ENCODE measurements at regions not wholly inside any gene's neighbourhood (a gene's known extent, or its start where the extent isn't known, plus 50 kb on each side); places are given as distances from the start of the nearest gene placed in this dataset.

GRCh38 chr10:131469551-131469950 is 158.0 kb upstream of the TCERG1L start:
- no peak for TF ChIP-seq CTCF (IDR thresholded peaks at IDR 0.05)
- DNase-seq (ENCODE audit: low spot score): no peak
- Histone ChIP-seq H3K4me3 (no peak overlapping the region), H3K27ac (no peak overlapping the region)

DNA sequence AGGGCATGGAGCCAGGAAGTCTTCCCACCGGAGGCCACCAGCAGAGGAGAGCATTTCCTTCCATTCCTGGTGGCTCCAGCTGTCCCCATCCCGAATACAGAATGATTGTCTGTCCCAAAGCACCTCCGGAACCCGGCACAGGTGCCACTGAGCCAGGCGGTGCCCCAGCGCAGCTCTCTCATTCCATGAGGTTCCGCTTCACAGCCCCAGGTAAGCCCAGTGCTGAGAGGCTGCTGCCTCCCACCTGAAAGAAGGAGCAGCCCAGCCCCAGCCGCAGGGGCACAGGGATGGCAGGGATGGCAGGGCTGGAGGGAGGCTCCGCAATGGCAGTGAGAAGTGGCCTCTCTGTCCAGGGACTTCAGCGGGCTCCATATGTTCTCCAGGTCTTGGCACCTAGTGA is 162.1 kb upstream of the TCERG1L start:
- no peak for TF ChIP-seq CTCF (IDR thresholded peaks at IDR 0.05)
- H3K27ac ChIP-seq: no peak overlapping the region
- no peak for DNase-seq (ENCODE audit: low spot score)
- no peak overlapping the region for H3K4me3 ChIP-seq

DNA sequence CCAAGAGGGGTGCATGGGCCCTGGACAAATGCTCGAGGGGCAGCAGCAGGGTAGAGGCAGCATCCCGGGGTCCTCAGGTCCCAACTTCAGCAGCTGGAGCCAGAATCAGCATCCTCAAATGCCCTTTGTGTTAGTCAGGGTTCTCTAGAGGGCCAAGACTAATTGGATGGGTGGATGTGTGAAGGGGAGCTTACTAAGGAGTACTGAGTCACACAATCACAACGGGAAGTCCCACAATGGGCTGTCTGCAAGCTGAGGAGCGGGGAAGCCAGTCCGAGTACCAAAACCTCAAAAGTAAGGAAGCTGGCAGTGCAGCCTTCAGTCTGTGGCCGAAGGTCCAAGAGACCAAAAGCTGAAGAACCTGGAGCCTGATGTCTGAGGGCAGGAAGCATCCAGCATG is 162.9 kb upstream of the TCERG1L start:
- peak; percentile 45 for DNase-seq (ENCODE audit: low spot score)
- H3K27ac ChIP-seq: no peak overlapping the region
- no peak overlapping the region for H3K4me3 ChIP-seq
- TF ChIP-seq CTCF (IDR thresholded peaks at IDR 0.05): no peak

- Histone ChIP-seq H3K4me3 (no peak overlapping the region), H3K27ac (no peak overlapping the region)
- peak; percentile 64 for DNase-seq (ENCODE audit: low spot score)
- no peak for TF ChIP-seq CTCF (IDR thresholded peaks at IDR 0.05)
These were observed 163.5 kb upstream of the TCERG1L start for GRCh38 chr10:131475043-131475442.

DNA sequence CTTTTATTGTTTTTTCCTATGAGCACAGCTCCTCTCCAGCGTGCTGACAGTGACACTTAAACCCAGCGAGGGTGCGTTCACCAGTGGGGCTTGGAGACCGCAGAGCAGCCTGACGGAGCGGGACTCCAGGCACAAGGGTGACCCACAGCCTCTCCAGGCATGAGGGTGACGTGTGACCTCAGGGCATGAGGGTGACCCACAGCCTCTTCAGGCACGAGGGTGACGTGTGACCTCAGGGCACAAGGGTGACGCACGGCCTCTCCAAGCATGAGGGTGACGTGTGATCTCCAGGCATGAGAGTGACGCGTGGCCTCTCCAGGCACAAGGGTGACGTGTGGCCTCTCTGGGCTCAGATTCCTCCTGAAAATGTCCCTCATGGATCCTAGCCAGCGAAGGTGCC is 164.3 kb upstream of the TCERG1L start:
- peak; percentile 59 for DNase-seq (ENCODE audit: low spot score)
- H3K4me3 ChIP-seq: no peak overlapping the region
- no peak for TF ChIP-seq CTCF (IDR thresholded peaks at IDR 0.05)
- no peak overlapping the region for H3K27ac ChIP-seq

DNA sequence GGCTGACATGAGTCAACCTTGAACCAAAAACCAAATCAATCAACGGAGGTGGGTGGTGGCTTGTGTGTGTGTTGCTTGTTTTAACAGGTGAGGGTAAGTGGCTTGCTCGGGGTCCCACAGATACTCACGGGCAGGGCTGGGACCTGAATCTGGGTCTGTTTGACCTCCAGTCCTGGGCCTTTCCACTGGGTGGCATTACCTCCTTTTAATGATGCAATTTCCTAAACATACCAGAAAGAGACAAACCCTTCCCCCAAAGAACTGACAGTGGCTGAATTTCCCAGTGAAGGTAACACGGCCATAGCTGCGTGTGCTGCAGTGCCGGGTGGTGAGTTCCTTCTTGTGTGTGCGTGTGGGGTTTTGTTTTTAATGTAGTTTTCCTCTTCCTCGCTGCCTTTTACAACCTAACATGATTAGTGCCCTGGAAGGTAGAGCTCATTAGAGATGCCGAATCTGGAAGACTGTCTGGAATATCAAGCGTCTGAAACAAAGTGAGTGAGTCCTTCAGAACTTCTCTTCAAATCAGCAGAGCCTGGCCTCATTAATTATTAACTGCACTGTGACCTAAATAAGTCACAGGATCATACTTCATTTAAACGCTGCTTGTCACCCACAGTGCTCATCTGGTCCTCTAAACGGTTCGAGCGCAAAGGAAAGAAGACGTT is 166.1 kb upstream of the TCERG1L start:
- no peak overlapping the region for H3K27ac ChIP-seq
- DNase-seq (ENCODE audit: low spot score): peak; percentile 22

More for the DNA sequence above, 166.1 kb upstream of the TCERG1L start:
- no peak overlapping the region for H3K4me3 ChIP-seq
- TF ChIP-seq CTCF (IDR thresholded peaks at IDR 0.05): no peak
